ENCODE measurements at regions not wholly inside any gene's neighbourhood (a gene's known extent, or its start where the extent isn't known, plus 50 kb on each side); places are given as distances from the start of the nearest gene placed in this dataset.
"Not testable (repeated sequence)": the region's sequence is repeated elsewhere in the genome, so short reads cannot be mapped to it uniquely, and the experiment has no call there.

DNA sequence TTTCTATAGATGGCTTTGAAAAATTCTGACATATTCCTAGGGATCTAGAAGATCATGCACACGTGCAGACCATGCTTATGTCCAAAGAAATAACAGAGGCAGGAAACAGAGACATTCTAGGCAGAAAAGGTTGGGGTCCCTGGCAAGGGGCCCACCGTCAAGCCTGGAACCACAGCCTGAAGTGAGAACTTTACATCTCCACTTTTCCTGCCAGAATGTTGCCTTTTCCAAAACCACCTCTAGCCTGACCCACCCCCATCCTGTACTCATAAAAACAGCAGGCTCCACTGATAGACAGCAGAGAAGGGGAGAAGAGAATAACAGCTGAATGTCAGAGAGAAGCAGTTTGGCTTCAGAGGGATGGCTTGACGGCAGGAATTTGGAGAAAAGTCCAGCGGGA, 257.3 kb upstream of the NT5E start:
- no peak for DNase-seq (ENCODE audit: low read depth)

DNA sequence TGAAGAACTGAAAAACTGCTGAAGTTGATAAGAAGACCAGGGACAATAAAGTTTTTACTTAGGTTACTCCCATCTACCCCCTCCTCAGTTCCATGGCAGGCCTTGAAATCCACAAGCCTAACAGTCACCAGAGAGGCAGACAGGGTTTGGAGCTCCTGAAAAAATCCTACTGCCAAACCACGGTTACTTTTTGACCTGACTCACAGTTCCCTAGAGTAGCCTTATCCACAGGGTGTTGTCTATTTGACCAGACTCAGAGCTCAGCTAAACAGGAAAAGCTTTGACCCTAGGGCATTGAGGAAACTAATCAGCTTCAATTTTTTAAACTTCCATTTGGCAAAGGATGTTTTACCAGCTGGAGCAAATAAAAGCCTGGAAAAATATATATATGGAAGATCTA, 257.7 kb upstream of the NT5E start:
- no peak for DNase-seq (ENCODE audit: low read depth)

DNA sequence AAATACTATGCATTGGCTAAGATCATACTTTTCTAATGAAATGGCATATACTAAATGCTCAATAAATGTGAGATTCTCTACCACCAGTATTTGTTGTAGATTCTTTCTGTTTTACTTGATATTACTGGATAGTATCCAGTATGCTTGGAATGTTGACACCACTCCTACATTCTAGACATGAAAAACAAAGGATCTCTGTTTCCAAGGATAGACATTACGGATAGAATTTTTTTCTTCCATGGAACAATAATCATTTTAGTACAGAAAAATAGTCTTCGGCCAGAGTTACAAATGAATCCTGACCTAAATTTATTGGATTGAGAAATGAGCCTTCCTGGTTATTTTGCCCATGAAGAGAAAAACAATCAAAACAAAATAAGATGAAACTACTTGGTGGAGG, 258.2 kb upstream of the NT5E start:
- DNase-seq (ENCODE audit: low read depth), result no peak

DNA sequence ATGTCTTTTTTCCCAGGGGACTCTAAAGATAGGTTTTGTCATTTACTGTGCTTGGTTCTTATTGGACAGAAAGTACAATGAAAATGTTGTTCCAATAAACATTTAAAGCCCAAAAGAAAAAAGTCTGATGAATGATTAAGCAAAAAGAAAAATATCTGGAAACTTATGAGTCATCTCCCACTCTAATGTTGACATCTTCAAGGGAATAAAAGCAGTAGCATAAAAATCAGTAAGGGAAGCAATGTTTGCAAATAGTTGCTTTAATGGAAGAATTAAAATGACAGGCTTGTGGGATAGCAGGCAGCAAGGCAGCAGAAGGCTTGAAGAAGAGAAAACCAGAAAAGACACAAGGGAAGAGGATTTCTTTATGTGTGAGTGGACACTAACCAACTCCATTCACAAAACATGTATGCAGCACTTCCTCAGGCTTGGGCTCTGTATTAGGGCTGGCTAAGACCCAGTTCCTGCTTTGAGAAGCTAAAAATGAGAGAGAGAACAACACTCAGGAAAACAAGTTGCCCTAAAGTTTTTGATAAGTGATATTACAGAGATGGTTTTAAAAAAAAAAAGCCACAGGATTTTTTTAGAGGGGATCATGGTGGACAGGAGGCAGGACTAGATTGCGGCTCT, 263.2 kb upstream of the NT5E start:
- no peak for DNase-seq (ENCODE audit: low read depth)

DNA sequence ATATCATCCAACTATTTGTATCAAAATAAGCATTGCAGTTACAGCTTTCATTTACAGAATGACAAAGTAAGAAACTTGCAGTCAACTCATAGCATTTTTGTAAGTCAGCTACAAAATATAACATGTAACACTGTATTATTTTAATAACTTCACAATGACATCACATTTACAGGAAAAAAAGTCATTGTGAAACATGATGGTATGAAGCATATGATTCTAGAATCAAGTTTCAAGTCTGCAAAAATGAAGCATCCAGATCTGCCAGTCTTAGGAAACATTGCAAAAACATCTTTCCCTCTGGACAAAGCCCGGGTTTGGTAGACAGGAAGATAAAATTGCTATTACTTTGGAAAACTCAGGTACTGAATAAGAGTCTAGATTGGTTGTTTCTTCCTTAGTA, 263.9 kb upstream of the NT5E start:
- DNase-seq (ENCODE audit: low read depth), result no peak

DNA sequence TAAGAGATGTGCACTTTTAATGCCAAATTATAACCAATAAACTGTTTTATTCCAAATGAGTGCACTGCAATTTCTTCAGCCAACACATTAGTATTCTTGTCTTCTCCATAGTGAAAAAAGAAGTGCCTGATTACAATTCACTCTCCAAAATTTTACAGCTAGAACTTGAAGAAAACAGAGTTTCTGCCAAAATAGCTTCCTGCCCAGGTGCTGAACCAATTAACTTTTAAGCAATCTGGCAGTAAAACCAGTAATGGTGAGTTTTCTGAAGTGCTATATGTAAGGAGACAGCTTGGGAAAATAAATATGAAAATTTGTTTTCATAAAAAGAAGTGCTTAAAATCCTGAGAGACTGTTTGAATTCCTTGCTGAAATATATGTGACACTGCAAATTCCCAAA, 266.0 kb upstream of the NT5E start:
- no peak for DNase-seq (ENCODE audit: low read depth)

DNA sequence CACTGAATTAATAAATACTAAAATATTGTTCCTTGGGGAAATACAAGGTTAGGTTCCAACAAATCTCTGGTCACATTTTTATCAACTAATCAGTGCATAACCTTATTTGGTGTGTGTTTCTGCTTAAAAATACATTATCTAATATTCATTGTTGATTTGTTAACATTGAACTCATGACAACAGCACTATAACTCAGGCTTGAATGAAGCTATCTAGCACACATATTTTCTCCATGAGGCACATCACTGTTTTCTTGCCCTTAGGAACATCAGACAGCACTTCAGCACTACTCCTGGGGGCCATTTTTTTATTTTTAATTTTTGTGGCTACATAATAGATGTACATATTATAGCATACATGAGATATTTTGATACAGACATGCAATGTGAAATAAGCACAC, 277.2 kb upstream of the NT5E start:
- no peak for DNase-seq (ENCODE audit: low read depth)

DNA sequence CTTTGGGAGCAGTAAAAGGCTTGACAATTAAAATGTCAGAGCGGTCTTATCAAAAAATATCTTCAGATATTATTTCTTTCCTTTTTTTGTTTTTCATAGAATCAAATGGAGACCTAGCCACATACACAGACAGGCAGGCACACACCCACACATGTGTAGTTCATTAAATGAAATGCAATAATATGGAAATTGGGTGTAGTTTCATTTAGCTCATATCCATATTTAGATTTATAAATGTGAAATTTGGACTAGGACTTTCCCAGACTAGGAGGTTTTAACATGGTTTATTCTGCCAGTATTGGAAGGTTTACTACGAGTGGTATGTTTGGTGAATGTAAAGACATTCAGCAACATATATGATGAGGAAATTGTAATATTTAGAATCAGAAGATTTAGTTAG, 277.7 kb upstream of the NT5E start:
- no peak for DNase-seq (ENCODE audit: low read depth)

DNA sequence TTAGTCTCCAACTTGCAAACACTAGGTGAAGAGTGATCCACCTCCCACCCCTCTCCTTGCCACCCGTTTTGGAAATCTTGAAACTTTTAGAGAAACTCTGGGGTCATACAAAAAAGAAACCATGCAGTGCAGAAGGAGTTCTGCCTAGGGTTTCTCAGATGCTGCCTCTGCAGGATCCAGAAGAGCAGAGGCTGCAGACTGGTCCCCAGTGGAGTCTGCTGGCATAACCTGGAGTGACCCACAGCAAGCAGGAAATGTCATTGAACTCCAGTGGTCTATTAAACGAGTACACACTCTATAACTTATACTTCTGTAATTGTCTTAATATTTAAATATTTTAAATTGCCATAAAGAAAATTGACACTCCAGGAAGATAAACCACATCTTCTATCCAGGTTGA, 280.7 kb upstream of the NT5E start:
- no peak for DNase-seq (ENCODE audit: low read depth)

DNA sequence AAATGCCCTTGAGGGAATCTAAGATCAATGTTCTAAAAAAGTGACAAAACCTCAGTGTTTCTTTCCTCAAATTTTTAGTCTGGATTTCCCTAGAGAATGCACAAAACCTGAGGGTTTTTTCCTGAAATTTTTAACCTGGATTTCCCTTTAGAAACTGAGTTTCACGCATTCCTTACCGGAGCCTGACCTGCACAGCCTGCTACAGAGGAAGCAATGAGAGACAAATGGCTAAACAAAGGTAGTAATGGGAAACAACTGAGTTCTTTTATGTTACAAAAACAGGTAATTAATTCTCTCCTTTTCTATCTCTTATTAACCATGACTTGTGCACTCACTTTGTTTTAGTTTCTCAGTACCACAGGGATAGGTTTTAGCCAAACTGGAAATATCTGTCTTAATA, 281.7 kb upstream of the NT5E start:
- DNase-seq (ENCODE audit: low read depth), result no peak

DNA sequence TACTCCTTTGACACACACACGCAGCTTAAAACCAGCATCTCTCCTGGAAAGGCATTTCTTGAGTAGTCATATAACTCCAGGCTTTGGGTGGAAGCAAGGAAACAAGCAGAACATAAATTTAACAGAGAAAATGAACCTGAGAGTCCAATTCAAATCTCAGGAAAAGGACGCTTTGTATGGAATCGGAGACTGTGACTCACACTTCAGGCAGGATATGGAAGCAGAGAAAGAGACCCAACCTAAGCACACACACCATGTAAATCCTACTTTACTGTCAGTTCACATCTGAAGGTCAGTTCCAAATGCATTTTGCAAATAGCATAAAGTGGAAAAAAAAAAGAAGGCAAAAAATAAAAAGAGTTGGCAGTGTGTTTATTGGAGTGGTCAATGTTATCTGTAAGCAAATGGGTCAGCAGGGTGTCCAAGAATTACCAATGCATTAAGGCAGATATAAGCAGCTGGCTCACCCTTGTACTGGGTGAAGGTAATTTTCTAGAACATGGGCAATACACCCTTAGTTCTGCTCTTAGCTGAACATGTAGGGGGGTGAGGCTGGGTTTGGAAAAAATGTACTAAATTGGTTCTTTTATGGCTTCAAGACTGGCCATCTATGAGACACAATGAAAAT, 283.7 kb upstream of the NT5E start:
- DNase-seq (ENCODE audit: low read depth), result no peak

DNA sequence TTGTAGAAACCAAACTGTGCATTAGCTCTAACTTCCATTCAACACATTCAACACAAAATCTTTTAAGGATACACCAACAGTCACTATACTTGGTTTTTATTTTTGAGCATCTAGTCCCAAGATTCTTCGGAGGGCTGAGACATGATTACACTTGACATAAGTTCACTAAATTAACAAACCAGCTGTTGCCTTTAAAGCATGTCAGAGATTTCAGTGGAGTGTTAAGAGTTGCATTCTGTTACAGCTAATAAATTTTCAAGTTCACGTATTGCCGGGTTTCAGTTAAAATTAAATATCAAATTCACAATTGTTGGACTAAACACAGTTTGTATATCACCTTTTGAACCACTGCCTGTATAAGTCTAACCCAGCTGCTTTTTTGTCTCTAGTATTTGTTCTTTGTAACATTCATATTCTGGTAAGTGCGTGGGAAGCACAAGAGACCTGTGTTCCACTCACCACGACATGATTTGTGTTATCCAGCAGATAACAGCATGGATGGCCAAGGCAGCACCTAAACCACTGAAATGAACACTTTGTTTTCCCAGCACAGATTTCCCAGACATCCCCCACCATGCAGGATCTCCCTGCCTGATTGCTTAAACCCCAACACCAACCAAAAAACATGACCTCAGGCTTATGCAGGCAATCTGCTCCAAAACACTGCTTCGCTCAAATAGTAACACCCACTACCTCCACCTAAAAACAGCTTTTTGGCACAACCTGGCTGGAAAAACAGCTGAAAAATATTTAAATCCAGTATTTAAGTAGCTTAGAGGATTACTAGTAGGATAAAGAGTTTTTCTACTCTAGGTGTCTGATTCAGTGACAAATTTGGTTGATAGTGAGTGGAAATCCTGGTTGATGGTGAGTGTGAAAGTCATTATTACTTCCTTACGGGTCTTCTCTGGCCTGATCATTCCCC, 286.5 kb upstream of the NT5E start:
- no peak for DNase-seq (ENCODE audit: low read depth)

DNA sequence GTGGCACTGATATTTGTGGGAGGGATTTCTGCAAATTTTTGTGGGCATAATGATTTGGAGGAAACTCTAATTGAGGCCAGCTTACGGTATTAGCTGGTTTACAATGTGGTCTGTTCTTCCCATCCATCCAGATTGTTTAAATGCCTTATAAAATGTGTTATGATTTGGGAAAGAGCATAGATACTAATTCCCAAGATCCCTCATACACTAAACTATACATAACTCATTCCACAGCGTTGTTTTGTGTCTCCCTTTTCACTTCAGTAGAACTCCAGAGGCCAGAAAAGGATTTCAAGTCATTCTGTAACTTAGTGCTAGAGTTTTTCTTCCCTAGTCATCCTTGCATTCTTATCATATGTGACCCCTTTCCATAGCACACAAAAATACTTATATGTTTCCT, 292.6 kb upstream of the NT5E start:
- no peak for DNase-seq (ENCODE audit: low read depth)

DNA sequence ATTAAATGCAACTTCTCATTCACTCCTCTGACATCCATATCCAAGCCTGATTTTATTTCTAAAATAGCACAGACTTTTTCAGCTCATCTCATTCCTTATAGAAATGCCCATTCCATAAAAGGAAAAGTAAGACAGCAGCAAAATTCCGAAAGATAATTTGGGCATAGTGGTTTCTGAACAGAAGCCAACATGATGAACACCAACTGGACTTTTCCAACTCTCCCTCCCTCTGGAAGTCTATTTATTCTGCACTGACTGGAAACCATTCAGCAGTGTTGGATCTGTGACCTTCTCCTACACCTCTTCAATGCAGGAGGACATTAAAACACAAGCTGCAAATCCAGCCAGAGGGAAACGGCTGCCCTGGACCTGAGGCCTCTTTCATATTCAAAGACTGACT, 306.2 kb upstream of the NT5E start:
- DNase-seq (ENCODE audit: low read depth), result no peak

DNA sequence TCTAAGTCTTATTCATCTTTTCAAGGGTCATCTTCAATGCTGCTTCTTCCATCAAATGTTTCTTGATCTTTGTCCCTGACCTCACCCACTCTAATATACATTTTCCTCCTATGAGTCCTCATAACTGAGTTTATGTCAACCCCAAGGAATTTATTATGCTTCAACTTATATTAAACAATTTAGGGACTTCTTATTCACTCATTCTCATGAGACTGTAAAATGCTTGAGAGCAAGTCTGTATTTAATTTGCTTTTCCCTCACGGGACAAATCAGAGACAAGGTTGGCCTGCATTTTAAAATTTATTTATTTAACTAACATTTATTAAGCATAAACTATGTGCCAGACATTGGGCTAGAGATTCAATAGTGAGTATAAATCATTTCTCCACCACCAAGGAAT, 312.0 kb upstream of the NT5E start:
- DNase-seq (ENCODE audit: low read depth), result no peak

DNA sequence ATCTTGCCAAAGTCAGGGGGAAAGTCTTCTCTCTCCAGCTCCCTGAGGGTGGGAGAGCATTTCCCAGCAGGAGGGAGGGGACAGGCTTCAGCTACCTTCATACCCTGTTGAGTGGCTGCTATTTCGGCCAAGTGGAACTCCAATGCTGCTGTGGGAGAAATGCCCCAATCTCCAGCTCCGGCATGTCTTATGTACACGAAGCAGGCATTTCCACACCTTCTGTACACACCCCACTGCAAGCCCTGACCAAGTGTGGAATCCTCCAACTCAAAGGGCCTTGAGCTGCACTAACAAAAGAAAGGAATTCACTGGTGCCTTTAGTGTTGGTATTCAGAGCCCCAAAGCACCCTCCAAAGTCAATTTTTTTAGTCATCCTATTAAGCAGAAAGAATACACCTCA, 313.6 kb upstream of the NT5E start:
- no peak for DNase-seq (ENCODE audit: low read depth)

DNA sequence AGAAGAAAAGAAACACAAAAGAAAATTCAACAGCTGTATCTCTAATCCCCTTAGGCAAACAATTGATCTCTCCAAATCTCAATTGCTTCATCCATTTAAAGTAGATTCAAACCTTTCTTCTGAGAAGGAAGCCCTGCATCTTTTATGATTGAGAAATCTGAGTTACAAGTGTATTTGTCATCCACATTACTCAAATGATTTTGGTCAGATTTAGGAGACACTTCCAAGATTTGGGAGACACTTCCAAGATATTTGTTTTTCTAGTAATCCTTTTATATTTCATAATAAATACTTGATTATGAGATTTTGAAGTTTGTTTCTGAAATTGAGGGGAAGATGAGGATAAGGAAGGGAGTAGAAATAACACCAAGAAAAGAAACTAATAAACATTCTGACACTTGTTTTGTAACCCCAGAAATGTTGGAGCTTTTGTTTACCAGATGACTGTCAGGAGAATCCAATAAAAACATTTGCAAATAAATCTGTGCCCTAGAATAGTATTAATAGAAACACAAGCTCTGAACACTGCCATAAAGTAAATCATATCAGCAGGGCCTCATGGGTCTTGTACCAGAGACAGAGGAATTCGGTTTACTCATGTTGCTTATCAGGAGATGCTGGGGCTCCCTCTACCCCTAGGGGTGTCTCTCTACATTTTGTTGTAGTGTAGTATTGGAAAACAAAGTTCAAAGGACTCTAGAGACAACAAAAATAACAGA, 314.3 kb upstream of the NT5E start:
- DNase-seq (ENCODE audit: low read depth), result no peak

DNA sequence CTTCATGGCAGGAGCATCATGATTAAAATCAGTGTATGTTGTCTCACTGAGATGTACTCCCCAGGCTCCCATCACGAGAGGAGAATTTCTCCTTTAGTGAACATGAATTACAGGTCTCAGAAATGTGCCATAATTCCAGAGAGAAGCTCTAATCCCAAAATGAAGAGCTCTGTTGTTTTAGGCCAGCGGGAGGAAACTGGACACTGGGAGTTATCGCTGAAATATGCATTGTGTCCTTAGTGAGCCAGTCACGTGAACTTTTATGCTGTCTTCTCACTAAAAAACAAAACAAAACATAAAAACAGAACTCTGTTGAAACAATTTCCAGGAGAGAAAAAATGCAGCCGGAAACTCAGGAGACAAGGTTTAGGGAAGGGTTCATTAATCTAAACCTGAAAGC, 315.7 kb upstream of the NT5E start:
- DNase-seq (ENCODE audit: low read depth), result no peak

DNA sequence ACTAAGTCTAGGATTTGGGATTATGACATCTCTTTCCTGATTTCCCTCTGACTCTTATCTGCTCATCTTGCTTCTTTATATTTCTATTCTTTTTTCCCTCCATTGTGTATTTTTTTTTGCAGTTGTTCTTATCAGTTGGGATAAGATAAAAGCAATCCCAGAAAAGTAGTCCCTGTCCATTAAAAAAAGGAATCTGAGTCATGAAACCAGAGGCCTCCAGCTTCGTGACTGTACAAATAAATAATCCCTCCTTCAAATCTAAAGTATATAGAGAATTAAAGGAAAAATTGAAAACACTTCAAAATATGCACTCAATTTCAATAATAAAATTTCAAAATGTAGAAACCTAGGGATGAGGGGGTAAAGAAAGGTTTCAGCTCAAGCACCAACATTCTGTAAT, 317.8 kb upstream of the NT5E start:
- no peak for DNase-seq (ENCODE audit: low read depth)

DNA sequence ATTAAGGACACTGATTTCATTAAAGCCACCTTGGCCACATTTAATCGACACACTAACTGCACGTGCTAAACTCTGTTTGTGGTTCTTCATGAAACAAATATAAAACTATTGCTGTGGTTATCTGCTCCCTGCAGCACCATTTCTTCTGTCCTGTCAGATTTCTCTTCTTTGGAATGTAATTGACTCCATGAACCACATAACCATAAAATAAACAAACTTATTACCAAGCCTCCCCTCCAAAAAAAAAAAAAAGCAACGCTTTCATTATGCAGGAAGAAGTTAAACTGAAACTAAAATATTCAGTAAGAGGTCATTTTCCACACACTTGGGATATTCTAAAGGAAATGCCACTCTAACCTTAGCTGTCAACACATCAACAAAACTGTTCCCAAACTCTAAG, 319.1 kb upstream of the NT5E start:
- no peak for DNase-seq (ENCODE audit: low read depth)

DNA sequence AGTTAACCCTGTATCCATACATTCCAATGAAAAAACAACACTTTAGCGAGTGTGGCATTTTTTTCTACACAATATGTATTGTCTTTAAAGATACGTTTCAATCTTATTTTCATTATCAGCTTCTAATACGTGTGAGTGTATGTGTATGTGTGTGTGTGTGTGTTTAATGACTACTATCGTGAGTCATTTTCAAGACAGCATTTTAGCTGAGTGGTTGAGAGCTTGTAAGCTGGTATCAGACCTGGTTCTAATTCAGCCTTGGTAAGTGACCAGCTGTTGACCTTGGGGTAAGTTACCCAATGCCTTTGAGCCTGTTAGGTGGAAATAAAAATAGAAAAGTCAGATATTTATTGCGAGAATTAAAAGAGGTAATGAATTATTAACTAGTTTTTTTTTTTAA, 320.0 kb upstream of the NT5E start:
- DNase-seq (ENCODE audit: low read depth), result no peak

DNA sequence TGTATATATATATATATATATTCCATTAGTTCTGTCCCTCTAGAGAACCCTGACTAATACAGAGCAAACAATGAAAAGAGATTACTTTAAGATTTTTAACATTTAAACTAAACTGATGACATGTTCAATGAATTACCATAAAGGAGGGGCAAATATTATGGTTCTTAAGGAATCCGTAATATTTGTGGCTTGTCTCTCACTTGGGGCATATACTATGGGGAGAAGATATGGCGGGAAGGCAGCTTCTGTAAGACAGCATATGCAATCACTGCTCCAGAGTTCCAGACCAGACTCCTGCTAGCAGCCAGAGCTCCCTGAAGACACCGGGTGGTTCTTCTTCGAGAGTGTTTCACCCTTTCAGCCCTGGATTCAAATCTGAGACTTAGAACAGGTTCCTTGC, 321.1 kb upstream of the NT5E start:
- no peak for DNase-seq (ENCODE audit: low read depth)

DNA sequence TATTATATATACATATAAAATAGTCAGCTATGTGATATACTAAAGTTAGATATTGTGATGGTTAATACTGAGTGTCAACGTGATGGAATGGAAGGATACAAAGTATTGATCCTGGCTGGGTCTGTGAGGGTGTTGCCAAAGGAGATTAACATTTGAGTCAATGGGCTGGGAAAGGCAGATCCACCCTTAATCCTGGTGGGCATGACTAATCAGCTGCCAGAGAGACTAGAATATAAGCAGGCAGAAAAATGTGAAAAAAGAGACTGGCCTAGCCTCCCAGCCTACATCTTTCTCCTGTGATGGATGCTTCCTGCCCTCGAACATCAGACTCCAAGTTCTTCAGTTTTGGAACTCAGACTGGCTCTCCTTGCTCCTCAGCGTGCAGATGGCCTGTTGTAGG, 321.6 kb upstream of the NT5E start:
- DNase-seq (ENCODE audit: low read depth), result not testable (repeated sequence)

All from activated T-cell treated with anti-CD3 and anti-CD28 coated beads for 48 hours (primary cell).